HG02840 (cell line): ENCODE measurements at regions not wholly inside any gene's neighbourhood (a gene's known extent, or its start where the extent isn't known, plus 50 kb on each side); places are given as distances from the start of the nearest gene placed in this dataset.
A peak's percentile ranks its signal among the peaks of the same experiment; 100 is the strongest.
"Not testable (repeated sequence)": the region's sequence is repeated elsewhere in the genome, so short reads cannot be mapped to it uniquely, and the experiment has no call there.

ENCODE experiments used
- ATAC-seq: cut with Tn5 transposase; IDR thresholded peaks from one replicate; pipeline ENCODE4 v1.9.1; 2021; ENCODE audit warnings: mild to moderate bottlenecking, moderate library complexity, moderate number of reproducible peaks; ENCODE audit not compliant: unreplicated experiment, low FRiP score

DNA sequence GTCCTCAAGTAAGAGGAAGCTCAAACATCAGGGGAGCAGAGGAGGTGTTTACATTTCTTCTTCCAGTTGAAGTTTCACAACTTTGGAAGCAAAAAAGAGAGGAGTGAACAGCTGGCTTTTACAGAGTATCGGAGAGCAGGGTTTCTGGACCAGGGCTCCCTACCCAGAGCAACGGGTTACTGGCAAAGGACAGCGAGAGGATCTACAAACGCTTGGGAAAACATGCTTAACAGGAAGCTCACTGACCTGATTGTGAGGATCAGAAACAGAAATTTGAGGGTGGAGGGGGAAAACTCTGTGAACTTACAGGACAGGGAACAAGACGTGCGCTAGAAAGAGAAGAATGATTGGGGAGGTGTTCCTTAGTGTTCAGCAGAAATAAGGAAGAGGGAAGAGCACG, 85.7 kb upstream of the TAB2 start:
- ATAC-seq, result no peak

DNA sequence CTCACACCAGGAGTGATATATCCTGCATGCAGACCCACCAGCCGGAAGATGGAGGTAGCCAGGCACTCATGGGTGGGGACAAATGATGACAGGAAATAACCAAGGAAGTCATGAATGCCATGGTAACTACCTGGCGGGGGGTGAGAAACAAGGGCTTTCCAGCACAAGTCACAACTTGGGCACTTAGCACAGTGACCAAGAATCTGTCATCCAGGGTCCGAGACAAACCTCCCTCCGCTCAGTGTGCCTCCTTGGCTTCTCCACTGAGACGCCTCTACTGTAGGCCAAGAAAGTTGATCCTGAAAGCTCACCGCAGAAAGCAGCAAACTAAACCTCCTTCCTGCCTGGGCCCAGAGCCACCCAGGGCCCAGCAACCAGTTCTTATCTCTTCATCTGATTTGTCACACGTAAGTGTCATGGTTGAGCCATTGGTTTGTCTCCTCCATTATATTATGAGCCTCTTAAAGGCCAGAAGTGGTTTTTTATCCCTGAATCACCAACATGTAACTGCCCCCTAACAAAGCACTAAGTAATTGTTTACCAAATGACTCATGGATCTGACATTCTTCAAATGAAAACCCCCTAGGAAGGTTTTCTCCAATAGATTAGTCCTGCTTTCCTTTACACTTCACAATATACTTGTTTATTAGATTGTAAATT, 84.3 kb upstream of the TAB2 start:
- no peak for ATAC-seq

DNA sequence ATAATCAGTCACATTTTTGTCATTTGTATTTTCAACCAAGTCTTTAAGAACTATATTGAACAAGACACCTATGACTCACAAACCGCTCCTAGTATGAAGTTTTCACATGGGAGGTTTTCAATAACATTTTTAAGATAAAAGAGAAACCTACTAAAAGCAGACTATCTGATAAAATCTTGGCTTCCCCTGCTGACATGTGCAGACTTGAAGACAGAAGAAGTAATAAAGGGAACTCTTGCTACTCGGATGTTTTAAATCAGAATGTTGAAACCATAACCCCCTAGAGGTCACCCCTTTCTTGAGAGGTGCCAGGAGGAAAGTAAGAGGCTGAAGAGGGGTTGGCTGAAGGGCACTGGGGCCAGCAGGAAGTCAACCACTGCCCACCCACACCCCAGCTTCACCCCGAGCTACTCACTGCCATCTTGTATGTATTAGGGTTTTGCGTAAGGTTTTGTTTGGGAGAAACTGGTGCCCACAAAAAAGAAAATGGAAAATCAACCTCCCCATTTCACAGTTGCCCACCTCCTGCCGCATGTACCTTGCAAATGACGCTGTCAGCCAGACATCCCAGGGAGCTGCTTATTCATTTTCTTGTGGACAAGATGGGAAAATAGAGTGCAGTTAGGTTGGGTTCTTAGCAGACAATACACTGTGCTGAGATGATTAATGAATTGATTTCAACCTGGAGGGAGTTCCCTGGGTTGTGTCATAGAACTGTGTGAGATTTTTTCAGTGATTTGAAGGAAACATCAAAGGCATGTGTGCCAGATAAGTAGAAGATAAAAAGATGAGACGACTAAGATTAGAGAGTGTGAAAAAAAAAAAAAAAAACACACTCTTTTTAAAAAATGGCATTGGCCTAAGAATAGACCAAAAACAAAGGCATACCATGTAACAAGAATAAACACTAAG, 83.2 kb upstream of the TAB2 start:
- ATAC-seq, result no peak

DNA sequence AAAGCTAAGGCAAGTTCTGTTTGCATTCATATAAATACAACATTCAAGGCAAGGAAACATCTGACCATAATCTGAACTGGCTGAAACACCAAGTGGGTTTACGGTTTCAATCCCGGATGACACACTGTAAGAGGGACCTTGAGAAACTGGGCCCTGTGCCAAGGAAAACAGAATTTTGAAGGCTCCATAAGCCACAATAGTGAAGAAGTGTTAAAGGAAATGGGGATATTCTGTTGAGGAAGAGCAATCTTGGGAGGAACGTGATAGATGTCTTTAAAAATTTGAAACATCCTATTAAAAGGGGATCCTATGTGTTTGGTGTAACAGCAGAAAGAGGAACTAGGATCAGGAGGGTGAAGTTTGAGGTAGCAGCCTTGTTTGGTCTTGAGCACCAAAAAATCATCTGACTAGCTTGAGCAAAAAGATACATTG, 82.4 kb upstream of the TAB2 start:
- ATAC-seq, result peak; percentile 71

DNA sequence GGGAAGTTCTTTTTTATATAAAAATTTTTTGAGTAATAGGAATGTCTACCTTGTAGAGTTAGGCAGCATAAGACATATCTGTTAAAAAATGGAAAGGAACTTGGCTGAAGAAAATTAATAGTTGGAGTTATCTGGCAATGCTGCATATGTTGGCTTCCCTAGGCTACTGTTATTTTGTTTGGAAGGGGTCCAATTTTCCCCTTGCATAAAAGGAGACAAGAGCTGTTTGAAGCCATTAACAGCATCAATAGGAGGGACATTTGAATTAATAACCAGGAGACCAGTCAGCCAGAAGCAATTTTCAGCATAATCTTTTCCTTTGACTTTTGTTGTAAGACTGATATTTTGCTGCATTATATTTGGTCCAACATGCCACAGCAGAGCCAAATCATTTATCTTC, 80.9 kb upstream of the TAB2 start:
- ATAC-seq, result no peak

DNA sequence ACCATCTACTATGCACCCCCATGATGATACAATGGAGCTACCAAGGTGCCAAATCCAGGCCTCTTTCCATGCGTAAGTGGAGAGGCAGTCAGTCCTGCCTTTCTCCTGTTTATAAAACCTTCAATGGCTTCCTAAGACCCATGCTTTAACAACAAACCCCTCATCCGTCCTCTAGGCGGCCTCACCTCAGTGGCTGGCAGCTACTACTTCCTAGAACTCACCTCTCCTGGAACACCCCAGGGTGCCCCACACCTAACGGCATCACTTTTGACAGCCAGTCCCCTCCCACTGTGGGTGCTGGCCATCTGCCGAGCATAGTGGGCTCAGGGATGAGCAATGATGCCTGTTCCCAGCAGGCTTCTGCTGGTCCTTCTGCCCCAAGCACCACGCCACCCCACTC, 80.0 kb upstream of the TAB2 start:
- no peak for ATAC-seq

DNA sequence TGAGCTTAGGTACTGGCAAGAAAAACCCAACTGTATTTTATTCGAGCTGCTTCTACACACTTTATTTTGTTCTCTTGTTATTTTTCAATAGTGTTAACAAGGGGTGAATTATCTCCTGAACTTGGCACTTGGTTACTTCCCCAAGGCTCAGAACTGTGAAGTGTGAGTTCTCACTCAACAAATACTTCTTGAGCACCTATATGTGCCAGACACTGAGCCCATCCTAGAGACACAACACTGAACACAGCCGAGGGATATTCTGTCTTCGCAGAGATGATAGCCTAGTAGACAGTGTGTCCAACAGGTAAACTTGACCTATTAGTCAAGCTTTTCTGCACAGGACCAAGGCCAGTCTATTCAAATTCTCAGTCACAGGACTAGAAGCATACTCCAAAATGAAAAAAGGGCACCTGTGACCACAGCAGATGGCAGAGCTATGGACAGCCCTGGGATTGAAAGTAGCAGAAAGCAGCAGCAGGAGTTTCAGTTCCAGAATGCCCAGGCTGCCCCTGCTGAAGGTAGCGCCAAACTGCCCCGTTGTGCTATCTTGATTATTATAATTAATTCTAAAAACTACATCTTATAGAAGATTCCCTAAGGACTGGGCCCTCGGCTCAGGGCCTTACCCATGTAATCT, 77.8 kb upstream of the TAB2 start:
- no peak for ATAC-seq

DNA sequence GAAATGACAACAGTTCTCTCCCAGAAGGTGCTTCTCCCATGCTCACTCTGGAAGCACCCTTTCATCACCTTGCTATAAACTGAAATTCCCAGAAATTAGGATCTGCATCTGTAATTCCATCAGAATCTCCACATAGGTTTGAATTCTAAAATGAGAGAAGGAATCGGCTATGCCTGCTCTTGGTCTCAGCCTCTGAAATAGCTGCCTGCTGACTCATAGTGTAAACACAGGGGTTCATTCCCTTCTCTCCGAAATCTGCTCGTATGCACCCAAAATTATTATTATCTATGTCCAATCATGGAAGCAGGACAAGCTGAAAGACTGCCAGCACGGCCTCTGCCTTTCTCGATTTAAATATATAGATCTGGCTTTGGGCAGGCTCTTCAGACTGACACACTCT, 74.6 kb upstream of the TAB2 start:
- no peak for ATAC-seq

DNA sequence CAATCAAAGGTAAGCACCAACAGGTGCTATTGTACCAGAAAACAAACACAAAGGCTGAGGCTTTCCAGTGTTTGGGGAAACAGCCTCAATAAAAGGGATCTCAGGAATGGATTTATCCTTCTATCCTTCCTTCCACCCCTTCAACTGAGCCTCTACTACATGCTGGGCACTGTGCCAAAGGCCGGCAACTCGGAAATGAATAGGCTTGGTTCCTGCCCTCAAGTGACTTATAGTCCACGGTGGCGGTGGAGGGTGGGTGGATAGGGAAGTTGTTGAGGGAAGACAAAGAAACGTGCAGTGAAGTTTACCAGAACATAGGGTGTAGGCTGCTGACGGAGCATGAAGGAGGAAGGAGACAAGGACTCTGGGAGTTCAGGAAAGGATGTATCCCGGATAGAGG, 73.4 kb upstream of the TAB2 start:
- no peak for ATAC-seq

DNA sequence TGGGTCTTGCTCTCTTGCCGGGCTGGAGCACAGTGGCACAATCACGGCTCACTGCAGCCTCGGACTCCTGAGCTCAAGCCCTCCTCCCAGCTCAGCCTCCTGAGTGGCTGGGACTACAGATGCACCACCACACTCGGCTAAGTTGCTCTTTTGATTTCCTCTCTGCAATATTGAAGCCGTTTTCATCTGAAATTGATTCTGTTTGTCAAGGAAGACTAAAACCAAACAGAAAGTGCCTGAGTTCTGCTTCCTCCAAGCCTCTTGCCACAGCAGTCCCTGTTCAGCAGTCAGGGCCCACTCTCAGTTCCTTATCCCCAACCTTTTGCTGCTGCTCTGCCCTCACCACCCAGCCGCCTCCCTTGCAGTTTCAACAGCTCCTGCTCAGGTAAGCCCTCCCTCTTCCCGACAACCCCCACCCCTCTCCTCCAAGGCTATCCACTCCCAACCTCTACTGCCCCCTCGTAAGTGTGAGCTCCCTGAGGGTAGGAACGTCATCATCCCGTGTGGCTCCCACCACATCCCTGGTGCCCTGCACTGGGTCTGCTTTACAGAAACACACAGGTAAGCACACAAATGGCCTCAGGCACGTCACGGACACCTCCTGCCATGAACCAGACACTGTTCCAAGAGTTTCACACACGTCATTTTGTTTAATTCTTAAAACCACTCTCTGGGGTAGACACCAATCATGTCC, 70.7 kb upstream of the TAB2 start:
- no peak for ATAC-seq

DNA sequence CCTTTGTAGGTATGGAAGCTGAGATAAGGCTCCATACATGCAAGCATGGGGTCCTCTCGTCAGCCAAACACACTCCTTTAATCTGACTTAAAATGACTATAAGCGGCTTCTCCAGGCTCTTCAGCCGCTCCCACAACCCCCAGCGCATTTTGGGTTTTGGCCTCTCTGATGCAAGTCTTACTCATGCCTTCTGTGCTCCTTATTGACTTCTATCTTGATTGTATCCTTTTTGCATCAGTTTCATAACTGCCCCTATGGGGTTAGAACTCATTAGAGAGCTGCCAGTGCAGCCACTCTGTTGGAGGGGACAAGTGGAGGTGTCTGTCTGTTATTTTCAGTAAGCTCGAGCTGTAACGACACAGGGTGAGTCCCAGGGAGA, 70.1 kb upstream of the TAB2 start:
- ATAC-seq, result no peak

DNA sequence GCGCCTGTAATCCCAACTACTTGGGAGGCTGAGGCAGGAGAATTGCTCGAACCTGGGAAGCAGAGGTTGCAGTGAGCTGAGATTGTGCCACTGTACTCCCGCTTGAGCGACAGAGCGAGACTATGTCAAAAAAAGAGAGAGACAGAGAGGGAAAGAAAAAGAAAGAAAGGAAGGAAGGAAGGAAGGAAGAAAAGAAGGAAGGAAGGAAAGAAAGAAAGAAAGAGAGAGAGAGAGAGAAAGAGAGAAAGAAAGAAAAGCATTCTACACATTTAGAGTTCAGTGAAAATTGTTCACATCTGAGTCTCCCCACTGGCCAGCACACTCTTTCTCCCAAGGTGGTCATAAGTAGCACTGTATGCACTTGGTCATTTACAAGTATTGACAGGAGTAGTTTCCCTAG, 69.2 kb upstream of the TAB2 start:
- not testable (repeated sequence) for ATAC-seq

DNA sequence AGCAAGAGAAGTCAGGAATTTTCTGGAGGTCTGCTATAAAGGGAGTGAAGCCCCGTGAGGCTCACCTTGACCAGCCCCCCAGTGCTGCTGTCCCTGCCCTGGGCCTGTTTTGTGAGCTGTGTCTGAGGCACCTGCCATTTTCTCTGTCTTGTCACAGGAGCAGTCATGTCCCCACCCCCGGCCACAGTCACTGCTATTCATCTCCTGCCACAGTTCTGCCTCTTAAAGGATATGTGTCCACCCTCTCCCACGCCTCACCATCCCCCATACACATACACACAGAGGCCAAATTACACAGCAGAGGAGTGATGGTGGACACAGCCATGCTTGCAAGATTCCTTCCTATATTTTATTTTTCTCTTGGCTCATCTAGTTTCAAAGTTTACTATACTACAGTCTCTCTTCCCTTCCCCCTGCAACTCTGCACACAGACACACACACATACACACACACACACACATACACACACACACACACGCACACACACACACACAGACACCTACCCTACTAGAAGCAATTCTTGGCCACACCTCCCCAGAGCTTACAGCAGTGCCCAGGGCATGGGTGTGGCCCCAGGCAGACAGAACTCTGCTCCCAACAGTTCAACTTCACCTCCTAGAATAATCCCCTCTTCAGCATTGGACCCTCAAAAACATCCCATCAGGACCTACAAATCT, 68.7 kb upstream of the TAB2 start:
- no peak for ATAC-seq

DNA sequence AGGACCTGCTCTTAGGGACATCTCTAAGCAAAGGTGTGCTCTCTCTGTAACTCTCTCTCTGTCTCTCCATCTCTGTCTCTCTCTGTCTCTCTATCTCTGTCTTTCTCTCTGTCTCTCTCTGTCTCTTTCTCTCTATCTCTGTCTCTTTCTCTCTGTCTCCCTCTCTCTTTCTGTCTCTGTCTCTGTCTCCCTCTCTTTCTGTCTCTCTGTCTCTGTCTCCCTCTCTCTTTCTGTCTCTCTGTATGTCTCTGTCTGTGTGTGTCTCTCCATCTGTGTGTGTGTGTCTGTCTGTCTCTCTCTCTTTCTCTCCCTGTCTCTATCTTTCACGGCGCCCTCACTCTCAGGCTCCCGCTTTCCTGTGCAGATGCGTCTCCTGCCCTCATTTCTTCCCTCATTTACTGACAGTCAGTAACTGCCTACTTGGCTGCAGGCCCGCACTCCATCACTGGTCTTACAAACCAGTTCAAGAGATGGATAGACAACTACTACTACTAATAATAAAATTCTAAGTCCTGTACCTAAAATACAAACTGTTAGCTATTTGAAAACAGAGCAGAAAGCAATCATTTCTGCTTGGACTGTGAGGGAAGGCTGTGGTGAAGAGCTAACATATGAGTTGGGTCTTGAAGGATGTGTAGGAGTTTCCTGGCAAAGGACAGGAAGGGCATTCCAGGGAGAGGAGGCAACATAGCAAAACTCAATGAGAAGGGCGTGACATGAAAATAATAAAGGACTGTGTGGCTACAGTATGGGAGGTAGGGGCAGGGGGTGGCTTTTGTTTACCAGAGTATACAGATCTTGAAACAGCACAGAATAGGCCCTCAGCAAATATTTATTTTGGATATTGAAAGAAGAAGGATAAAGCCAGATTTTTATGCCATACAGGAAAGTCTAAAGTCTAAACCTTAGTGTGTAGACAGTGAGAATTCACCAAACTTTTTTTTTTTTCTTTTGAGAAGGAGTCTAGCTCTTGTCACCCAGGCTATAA, 67.8 kb upstream of the TAB2 start:
- ATAC-seq, result no peak

DNA sequence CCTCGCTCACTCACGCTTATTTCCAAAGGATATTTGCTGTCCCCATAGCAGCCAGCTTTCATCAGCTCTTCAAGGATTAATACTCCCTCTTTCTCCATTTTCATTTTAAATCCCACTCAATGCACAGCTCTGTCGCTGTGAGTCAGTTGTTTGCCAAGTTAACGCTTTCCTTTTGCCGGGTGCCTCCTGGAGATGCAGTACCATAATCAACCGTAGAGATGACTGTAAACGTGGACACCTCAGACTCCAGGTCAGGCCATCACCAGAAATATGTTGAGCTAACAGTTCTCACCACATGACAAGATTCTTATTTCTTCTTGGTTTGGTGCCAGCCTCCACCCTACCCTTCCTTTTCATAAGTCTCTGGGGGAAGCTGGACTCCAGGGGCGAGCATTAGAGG, 66.6 kb upstream of the TAB2 start:
- ATAC-seq, result no peak

DNA sequence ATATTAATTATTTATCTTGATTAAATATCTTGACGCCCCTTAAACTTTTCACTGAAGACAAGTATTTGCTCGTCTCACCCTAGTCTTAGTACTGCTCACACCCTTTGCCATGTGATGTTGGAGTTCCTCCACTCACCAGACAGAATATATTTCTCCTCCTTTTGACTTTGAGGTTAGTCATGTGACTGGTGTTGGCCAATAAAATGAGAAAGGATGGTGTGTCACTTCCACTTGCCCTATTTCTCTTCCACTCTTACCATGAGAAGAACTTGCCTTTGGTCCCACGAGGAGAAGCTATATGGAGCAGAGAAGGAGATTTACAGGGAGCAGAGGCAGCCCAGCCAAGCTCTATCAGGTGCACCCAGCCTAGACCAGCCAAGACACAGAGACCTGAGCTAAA, 64.9 kb upstream of the TAB2 start:
- no peak for ATAC-seq

DNA sequence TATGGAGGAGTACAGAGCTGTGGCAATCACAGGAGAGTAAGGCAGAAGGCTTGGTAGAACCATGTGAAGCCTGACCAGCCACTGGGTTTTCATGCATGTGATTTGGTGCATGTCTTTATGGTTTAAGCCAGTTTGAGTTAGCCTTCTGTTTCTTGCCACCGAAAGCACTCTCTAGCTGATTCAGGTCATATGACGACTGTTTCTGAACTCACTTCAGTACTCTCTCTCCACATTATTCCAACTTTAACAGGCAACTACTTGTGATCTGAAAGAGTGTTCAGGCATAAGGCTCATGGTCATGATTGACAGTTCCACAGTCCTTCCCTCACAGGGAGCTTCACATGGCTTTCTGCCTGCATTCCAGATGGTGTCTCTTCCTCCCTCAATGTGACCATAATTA, 63.3 kb upstream of the TAB2 start:
- no peak for ATAC-seq

DNA sequence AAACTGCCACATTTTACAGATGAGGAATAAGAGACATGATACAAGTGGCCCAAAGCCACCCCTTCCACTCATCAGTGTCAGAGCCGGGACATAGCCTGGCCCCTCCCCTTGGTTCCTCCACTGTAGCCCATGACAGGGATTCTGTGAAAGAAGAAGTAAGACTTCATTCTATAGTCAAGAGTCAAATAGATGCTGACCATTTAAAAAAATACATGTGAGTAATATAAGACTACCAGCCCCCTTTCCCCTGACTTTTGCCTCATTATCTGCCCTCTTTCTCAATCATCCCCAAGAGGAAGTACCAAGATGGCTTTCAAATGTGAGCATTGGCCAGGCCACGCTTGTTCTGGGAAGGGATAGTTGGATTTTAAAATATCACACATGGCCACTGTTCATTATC, 57.8 kb upstream of the TAB2 start:
- no peak for ATAC-seq

DNA sequence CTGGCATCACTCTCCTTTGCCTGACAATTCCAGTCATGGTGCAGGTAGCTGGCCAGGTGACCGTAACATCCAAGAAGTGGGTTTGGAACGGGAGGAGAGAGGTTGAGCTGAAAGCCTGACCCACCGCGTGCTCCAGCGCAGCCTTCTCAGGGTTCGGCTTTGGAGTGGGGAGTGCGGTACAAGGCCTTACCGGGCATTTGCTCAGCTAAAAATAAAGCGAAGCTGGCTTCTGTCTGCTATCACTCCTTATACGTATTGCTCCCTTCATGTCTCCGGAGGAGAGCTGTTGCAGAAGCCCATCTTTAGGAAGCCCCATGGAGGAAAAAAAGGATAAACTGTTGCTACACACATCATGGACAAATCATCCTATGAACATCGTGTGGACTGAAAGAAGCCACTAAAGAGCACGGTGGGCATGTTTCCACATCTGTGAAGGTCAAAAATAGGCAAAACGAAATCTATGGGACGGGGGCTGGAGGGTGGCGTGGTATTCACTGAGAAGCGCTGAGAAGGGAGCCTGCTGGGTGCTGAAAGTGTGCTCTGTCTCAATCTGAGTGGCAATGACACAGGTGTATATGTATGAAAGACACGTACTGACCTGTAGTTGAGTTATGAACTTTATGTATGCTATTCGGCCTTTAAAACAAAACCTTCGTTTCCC, 57.2 kb upstream of the TAB2 start:
- ATAC-seq, result no peak
